HG03139 (cell line): ENCODE measurements at regions not wholly inside any gene's neighbourhood (a gene's known extent, or its start where the extent isn't known, plus 50 kb on each side); places are given as distances from the start of the nearest gene placed in this dataset.
"Not testable (repeated sequence)": the region's sequence is repeated elsewhere in the genome, so short reads cannot be mapped to it uniquely, and the experiment has no call there.

Experiments
- ATAC-seq: cut with Tn5 transposase; IDR thresholded peaks from one replicate; pipeline ENCODE4 v1.9.1; 2021; ENCODE audit not compliant: unreplicated experiment

GRCh38 chr1:172912765-172913260 is 137.9 kb downstream of the TNFSF18 start:
- ATAC-seq = no peak

GRCh38 chr1:172914501-172915144 is 136.1 kb downstream of the TNFSF18 start:
- ATAC-seq = no peak

- ATAC-seq = no peak
These were observed 135.5 kb downstream of the TNFSF18 start for GRCh38 chr1:172915271-172915670.

- no peak for ATAC-seq
These were observed 134.6 kb downstream of the TNFSF18 start for GRCh38 chr1:172916116-172916515.

GRCh38 chr1:172917972-172918371 is 132.8 kb downstream of the TNFSF18 start:
- no peak for ATAC-seq

GRCh38 chr1:172918478-172918877 is 132.3 kb downstream of the TNFSF18 start:
- ATAC-seq = no peak

- no peak for ATAC-seq
These were observed 124.7 kb downstream of the TNFSF18 start for GRCh38 chr1:172926070-172926469.

- ATAC-seq = no peak
These were observed 122.3 kb downstream of the TNFSF18 start for GRCh38 chr1:172928412-172928811.

- ATAC-seq = no peak
These were observed 121.7 kb downstream of the TNFSF18 start for GRCh38 chr1:172929006-172929405.

GRCh38 chr1:172930142-172930541 is 120.6 kb downstream of the TNFSF18 start:
- no peak for ATAC-seq

GRCh38 chr1:172931340-172931739 is 119.4 kb downstream of the TNFSF18 start:
- no peak for ATAC-seq

- no peak for ATAC-seq
These were observed 119.0 kb downstream of the TNFSF18 start for GRCh38 chr1:172931761-172932160.

GRCh38 chr1:172932981-172933380 is 117.8 kb downstream of the TNFSF18 start:
- no peak for ATAC-seq

GRCh38 chr1:172934417-172934762 is 116.4 kb downstream of the TNFSF18 start:
- no peak for ATAC-seq

- ATAC-seq = no peak
These were observed 115.6 kb downstream of the TNFSF18 start for GRCh38 chr1:172935062-172935592.

- ATAC-seq = no peak
These were observed 114.6 kb downstream of the TNFSF18 start for GRCh38 chr1:172936088-172936645.

- ATAC-seq = no peak
These were observed 112.1 kb downstream of the TNFSF18 start for GRCh38 chr1:172938681-172939080.

- no peak for ATAC-seq
These were observed 111.3 kb downstream of the TNFSF18 start for GRCh38 chr1:172939475-172939874.

GRCh38 chr1:172940174-172940855 is 110.4 kb downstream of the TNFSF18 start:
- ATAC-seq = no peak

- ATAC-seq = no peak
These were observed 109.3 kb downstream of the TNFSF18 start for GRCh38 chr1:172941471-172941870.

- ATAC-seq = no peak
These were observed 108.8 kb downstream of the TNFSF18 start for GRCh38 chr1:172941945-172942344.

- ATAC-seq = not testable (repeated sequence)
These were observed 107.6 kb downstream of the TNFSF18 start for GRCh38 chr1:172943138-172943537.
